HTR-8/SVneo (cell line): ENCODE measurements at regions not wholly inside any gene's neighbourhood (a gene's known extent, or its start where the extent isn't known, plus 50 kb on each side); places are given as distances from the start of the nearest gene placed in this dataset.
"Not testable (repeated sequence)": the region's sequence is repeated elsewhere in the genome, so short reads cannot be mapped to it uniquely, and the experiment has no call there.

ENCODE experiments used
- DNase-seq: peaks from one replicate; pipeline ENCODE4 v3.0.0; 2011; ENCODE audit warnings: low spot score, mixed read lengths; ENCODE audit not compliant: insufficient read length
- FAIRE-seq: peaks from 2 replicates; lab custom pipeline; 2011; peaks lifted over from hg19 to GRCh38; lab: Jason Lieb, UNC

- no peak for DNase-seq
- FAIRE-seq: no peak
These were observed 1147.5 kb downstream of the DIAPH3 start for GRCh38 chr13:59016250-59016649.

- DNase-seq (no peak), FAIRE-seq (no peak)
These were observed 1139.3 kb downstream of the DIAPH3 start for GRCh38 chr13:59024434-59024833.

GRCh38 chr13:59034198-59034597, 1129.5 kb downstream of the DIAPH3 start:
- FAIRE-seq: no peak
- no peak for DNase-seq

DNA sequence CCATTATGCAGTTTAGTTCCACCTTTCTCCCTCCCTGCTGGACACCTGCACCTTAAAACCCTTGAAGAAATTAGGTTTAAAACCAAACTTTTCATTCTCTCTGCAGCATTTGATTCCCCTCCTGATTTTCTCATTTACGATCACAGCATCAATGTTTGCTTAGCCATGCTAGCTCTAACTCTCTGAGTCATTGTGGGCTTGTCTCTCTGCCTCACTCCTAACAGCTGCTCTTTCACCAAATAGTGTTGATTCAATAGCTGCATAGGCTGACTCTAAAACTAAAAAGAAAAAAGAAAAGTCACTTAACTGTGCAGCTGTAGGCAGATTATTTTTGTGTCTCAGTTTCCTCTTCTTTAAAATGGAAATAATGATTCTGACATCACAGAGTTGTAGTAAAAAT, 1124.9 kb downstream of the DIAPH3 start:
- peak; percentile 6 for DNase-seq
- no peak for FAIRE-seq

DNA sequence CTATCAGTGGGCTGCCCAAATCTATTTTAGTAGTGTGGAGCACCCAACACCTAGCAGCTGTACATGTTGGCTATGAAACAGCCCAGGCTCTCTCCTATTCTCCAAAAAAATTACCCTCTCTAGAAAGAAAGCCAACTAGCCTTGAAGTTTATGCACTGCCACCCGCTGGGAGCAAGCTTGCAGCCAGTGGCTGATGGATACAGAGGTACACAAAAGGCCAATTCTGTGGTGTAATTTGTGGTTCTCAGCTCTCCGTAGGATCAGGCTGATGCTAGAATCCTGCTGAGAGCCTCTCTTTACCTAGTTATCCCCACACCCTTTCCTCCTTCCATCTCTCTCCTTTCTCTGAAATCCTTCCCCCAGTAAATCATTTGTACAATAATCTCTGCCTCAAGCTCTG, 1120.7 kb downstream of the DIAPH3 start:
- FAIRE-seq: no peak

DNA sequence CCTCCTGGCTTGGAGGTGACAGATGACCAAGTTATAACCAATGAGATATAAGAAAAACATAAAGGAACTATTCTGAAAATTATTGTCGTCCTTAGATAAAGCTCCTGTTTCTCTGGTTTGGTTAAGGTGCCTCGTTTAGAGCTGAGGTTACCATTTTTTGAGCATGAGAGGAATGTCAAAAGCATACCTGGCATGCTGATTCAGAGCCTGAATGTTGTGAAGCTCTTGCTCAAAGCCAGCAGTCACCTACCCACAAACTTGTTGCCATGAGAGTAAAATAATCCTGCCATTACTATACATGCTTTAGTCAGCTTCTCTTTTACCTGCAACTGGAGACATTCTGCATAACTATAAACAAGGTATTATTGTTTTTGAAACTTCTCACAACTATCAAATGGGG, 1116.2 kb downstream of the DIAPH3 start:
- DNase-seq: no peak

More for the DNA sequence above, 1120.7 kb downstream of the DIAPH3 start:
- no peak for DNase-seq

DNA sequence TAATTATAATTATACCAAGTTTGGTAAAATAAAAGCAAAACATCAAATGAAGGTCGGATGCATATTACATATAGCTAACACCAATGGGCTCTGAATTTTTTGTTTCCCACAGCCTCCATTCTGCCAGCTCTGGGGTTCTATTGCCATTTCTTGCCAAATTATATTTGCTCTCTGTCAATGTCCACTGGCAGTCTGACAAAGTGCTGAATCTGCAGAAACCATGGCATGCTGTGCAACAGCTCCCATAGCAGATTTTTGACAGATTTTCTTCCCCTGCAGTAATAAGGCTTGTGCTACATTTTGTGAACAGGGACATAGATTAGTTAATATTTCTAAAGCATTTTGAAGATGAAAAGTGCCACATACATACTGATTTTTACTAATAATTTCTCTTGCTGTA, 1102.1 kb downstream of the DIAPH3 start:
- no peak for FAIRE-seq
- DNase-seq: no peak

More for the DNA sequence above, 1116.2 kb downstream of the DIAPH3 start:
- FAIRE-seq: no peak

DNA sequence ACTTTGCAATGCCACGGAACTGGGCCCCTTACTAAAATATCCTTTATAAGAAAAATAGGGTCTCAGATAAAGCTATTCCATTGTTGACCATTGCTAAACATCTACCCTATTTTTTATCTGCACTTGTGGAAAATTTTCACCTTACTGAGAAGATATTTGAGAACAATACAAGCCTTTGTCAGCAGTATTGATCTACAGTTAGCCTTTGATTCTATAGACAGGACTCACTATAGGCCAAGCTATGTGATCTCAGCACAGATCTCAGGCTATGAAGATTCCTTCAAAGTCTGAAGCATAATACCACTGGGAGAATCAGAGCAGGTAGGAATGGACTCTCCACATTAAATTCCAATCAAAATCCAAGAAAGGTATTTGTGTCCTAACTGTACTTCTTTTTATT, 1099.7 kb downstream of the DIAPH3 start:
- no peak for FAIRE-seq
- DNase-seq: no peak

- FAIRE-seq, DNase-seq: not testable (repeated sequence)
These were observed 1087.3 kb downstream of the DIAPH3 start for GRCh38 chr13:59076386-59076785.

GRCh38 chr13:59086147-59086546, 1077.6 kb downstream of the DIAPH3 start:
- no peak for DNase-seq
- FAIRE-seq: no peak

GRCh38 chr13:59088716-59089115, 1075.0 kb downstream of the DIAPH3 start:
- FAIRE-seq (no peak), DNase-seq (no peak)

GRCh38 chr13:59094181-59094580, 1069.5 kb downstream of the DIAPH3 start:
- DNase-seq: no peak
- no peak for FAIRE-seq

- FAIRE-seq: no peak
- no peak for DNase-seq
These were observed 1064.3 kb downstream of the DIAPH3 start for GRCh38 chr13:59099182-59099974.

GRCh38 chr13:59103004-59103768, 1060.5 kb downstream of the DIAPH3 start:
- DNase-seq (no peak), FAIRE-seq (no peak)

- DNase-seq (peak; percentile 10), FAIRE-seq (no peak)
These were observed 1052.0 kb downstream of the DIAPH3 start for GRCh38 chr13:59111751-59112171.

DNA sequence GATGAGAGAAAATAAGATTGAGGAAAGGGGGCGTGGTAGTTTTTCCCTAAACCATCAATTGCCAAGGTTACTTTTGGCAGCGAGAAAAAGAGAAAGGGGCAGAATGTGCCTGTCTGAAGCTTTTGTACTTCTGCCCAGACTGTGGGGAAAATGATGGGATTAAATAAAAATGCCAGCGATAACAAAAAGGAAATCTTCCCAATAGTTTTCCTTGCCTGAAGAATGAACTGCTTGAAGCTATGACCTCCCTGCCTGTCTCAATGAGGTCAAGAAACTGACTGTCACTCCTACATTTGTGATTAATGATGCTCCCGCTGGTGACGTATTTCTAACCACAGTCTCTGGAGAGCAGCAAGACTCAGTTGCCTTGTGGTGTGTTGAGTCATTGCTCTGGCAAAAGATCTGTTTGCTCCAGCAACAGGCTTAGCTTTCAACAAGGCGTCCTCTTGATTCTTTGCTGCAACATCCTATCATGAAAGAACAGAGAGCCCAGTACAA, 1051.5 kb downstream of the DIAPH3 start:
- DNase-seq: peak; percentile 54
- no peak for FAIRE-seq

DNA sequence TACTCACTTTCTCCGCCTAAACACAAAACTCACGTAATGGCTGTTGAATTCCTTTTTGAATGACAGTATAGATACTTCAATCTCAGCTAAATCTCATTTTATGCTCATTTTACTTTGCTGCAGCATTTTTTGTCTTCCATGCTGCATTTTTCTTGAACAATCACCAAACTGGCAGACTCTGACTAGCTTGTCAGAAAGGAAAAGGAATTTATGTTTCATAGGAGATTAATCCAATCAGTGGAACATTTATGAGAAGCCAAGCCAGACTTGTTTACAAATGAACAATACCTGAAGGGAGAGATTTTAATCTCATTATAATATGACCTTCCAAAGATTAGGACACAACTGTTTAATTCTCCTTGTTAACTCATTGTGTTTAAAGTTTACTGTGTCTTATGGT, 1044.3 kb downstream of the DIAPH3 start:
- FAIRE-seq (no peak), DNase-seq (no peak)

- FAIRE-seq: no peak
These were observed 1043.4 kb downstream of the DIAPH3 start for GRCh38 chr13:59120297-59120843.

GRCh38 chr13:59121507-59121906, 1042.2 kb downstream of the DIAPH3 start:
- no peak for FAIRE-seq
- no peak for DNase-seq

More at GRCh38 chr13:59120297-59120843, 1043.4 kb downstream of the DIAPH3 start:
- no peak for DNase-seq

GRCh38 chr13:59126474-59126873, 1037.3 kb downstream of the DIAPH3 start:
- DNase-seq: no peak
- no peak for FAIRE-seq

DNA sequence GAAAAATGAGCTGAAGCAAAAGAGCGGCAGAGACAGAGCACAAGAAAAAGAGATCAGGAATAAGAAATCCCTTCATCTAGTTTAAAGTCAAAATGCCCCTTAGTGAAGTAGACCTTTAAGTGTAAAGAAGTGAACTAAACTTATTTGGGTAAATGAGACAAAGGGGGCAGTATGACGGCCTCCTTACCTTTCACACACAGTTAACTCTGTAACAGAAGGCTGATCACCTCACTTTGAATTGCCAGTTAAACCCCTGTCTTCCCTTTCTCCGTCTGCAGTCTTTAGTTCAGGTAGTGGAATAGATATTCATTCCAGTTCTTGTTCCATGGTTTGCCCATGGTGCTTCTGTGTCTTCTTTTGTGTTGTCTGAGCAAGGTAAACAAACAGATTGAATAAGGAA, 1029.8 kb downstream of the DIAPH3 start:
- no peak for DNase-seq
- FAIRE-seq: no peak
